AG04449 (cell line): ENCODE measurements at regions not wholly inside any gene's neighbourhood (a gene's known extent, or its start where the extent isn't known, plus 50 kb on each side); places are given as distances from the start of the nearest gene placed in this dataset.

ENCODE experiments used
- CTCF ChIA-PET: fragments of 350-600 bp; formaldehyde crosslinking; extraction: SDS; loops from one replicate; lab custom pipeline; 2021; ENCODE audit warnings: antibody characterized with exemption; lab: Yijun Ruan, JAX
- POLR2A ChIA-PET: fragments of 400-600, 350-600 bp; formaldehyde crosslinking; extraction: SDS; loops from one replicate; lab custom pipeline; 2020; ENCODE audit warnings: antibody characterized with exemption, inconsistent platforms; lab: Yijun Ruan, JAX
- DNase-seq: peaks from one replicate; pipeline ENCODE4 v3.0.0-alpha.2; 2010; ENCODE audit warnings: low read depth, low spot score
- H3K4me3 ChIP-seq: 2 replicates; pipeline ENCODE4 v1.5.1; 2011; ENCODE audit warnings: low read depth, mild to moderate bottlenecking, control low read depth, low read length
- CTCF ChIP-seq: IDR thresholded peaks from one replicate; pipeline ENCODE4 v1.5.1; 2011; ENCODE audit warnings: mild to moderate bottlenecking, moderate library complexity, low read length, control low read depth, inconsistent platforms; ENCODE audit not compliant: insufficient read depth; ENCODE audit errors: missing control alignments

- no peak overlapping the region for H3K4me3 ChIP-seq
- no peak for DNase-seq
- POLR2A ChIA-PET = no interaction called here
- CTCF ChIA-PET = interaction anchor here (3.4 kb wide), 1 partner anchor 14 kb away, joined by 10 read pairs; no protein-coding TSS in a partner anchor
- TF ChIP-seq CTCF = no peak
Observed at GRCh38 chr14:89640141-89640540, 223.1 kb upstream of the FOXN3 start.

- DNase-seq = no peak
- CTCF ChIA-PET = interaction anchor here (3.4 kb wide), 1 partner anchor 14 kb away, joined by 10 read pairs; no protein-coding TSS in a partner anchor
- no peak overlapping the region for H3K4me3 ChIP-seq
- TF ChIP-seq CTCF = no peak
- POLR2A ChIA-PET = no interaction called here
Observed at GRCh38 chr14:89639687-89640086, 222.7 kb upstream of the FOXN3 start.

GRCh38 chr14:89638891-89639290, 221.9 kb upstream of the FOXN3 start:
- ChIA-PET CTCF (no interaction called here), POLR2A (no interaction called here)
- no peak for TF ChIP-seq CTCF
- DNase-seq = no peak
- no peak overlapping the region for H3K4me3 ChIP-seq

- ChIA-PET POLR2A (no interaction called here), CTCF (no interaction called here)
- TF ChIP-seq CTCF = no peak
- no peak for DNase-seq
- H3K4me3 ChIP-seq = no peak overlapping the region
Observed at GRCh38 chr14:89637581-89637980, 220.5 kb upstream of the FOXN3 start.

GRCh38 chr14:89635615-89636014, 218.6 kb upstream of the FOXN3 start:
- POLR2A ChIA-PET = no interaction called here
- CTCF ChIA-PET = interaction anchor here (0.7 kb wide), 1 partner anchor 9 kb away, joined by 3 read pairs; no protein-coding TSS in a partner anchor
- no peak for TF ChIP-seq CTCF
- no peak overlapping the region for H3K4me3 ChIP-seq
- no peak for DNase-seq

- H3K4me3 ChIP-seq = no peak overlapping the region
- ChIA-PET POLR2A (no interaction called here), CTCF (no interaction called here)
- DNase-seq = no peak
- TF ChIP-seq CTCF = no peak
Observed at GRCh38 chr14:89634037-89634436, 217.0 kb upstream of the FOXN3 start.
